Activated naive CD8-positive, alpha-beta T cell treated with anti-CD3 and anti-CD28 coated beads, Interleukin-2, amount 10 ng/mL, durations not matched to agents 7 days and 5 days (primary cell): ENCODE measurements at regions not wholly inside any gene's neighbourhood (a gene's known extent, or its start where the extent isn't known, plus 50 kb on each side); places are given as distances from the start of the nearest gene placed in this dataset.
"Not testable (repeated sequence)": the region's sequence is repeated elsewhere in the genome, so short reads cannot be mapped to it uniquely, and the experiment has no call there.

Experiments
- ATAC-seq: fragments of 150-1000 bp; cut with Tn5 transposase; one replicate; pipeline ENCODE4 v1.10.0; 2021; ENCODE audit warnings: low read depth, moderate library complexity
- POLR2A ChIA-PET: fragments of 350-600 bp; sonication (Branson Sonifier 250); formaldehyde crosslinking; loops from one replicate; lab custom pipeline; 2021; ENCODE audit warnings: antibody characterized with exemption; lab: Charles Lee
- DNase-seq: peaks from one replicate; pipeline ENCODE4 v3.0.0; 2021
- H3K27ac Mint-ChIP-seq: one replicate; pipeline ENCODE4 v1.8.0; 2022; ENCODE audit warnings: mild to moderate bottlenecking, mixed read lengths
- H3K27me3 Mint-ChIP-seq: one replicate; pipeline ENCODE4 v1.8.0; 2022; ENCODE audit warnings: mild to moderate bottlenecking, moderate library complexity, mixed read lengths
- H3K36me3 Mint-ChIP-seq: one replicate; pipeline ENCODE4 v1.8.0; 2021; ENCODE audit warnings: mild to moderate bottlenecking, mixed read lengths
- H3K4me1 Mint-ChIP-seq: one replicate; pipeline ENCODE4 v1.8.0; 2021; ENCODE audit warnings: mixed read lengths
- H3K4me3 Mint-ChIP-seq: one replicate; pipeline ENCODE4 v1.8.0; 2022; ENCODE audit warnings: mild to moderate bottlenecking, moderate library complexity, mixed read lengths
- H3K9me3 Mint-ChIP-seq: one replicate; pipeline ENCODE4 v1.8.0; 2021; ENCODE audit warnings: mixed read lengths

DNA sequence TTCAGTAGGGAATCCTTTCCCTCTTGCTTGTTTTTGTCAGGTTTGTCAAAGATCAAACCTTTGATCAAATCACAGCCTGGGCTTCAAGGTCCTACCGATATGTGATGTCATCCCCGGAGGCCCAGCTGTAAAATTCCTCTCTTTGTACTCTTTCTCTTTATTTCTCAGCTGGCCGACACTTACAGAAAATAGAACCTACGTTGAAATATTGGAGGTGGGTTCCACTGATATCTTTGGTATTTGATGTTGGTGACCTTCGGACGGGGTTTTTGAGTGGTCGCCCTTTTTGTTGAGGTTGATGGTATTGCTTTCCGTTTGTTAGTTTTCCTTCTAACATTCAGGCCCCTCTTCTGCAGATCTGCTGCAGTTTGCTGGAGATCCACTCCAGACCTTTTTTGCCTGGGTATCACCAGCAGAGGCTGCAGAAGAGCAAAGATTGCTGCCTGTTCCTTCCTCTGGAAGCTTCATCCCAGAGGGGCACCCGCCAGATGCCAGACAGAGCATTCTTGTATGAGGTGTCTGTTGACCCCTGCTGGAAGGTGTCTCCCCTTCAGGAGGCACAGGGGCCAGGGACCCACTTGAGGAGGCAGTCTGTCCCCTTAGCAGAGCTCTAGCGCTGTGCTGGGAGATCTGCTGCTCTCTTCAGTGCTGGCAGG is 316.3 kb downstream of the MAN2A1 start:
- H3K27ac Mint-ChIP-seq, H3K4me3 Mint-ChIP-seq, H3K9me3 Mint-ChIP-seq, DNase-seq, H3K27me3 Mint-ChIP-seq, POLR2A ChIA-PET, H3K4me1 Mint-ChIP-seq, ATAC-seq, H3K36me3 Mint-ChIP-seq: not testable (repeated sequence)

DNA sequence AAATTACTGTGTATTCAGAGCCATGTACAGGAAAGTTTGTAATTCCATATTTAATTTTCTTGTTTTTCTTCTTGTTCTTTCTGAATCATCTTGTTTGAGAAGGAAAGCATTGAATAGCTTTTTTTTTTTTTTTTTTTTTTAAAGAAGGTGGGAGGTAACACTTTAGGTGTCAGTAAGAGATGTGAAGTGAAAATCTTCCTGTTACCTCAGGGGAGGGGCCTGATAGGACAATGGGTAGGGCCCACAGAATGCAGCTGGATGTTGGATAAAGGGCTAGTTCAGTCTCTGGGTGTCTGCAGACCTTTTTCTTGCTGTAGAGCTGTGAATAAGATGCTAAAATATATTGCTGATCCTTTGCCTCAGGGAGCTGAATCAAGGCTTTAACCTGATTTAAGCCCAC is 317.4 kb downstream of the MAN2A1 start:
- Mint-ChIP-seq H3K36me3 (no peaks in the 10 kb centered on the region), H3K4me3 (no peak overlapping the region), H3K27ac (no peak overlapping the region), H3K27me3 (no peaks in the 10 kb centered on the region), H3K4me1 (no peaks in the 10 kb centered on the region), H3K9me3 (peaks cover under 1% of the 10 kb centered on the region)
- no peak for DNase-seq
- ATAC-seq, result no peak
- POLR2A ChIA-PET, result no interaction called here

DNA sequence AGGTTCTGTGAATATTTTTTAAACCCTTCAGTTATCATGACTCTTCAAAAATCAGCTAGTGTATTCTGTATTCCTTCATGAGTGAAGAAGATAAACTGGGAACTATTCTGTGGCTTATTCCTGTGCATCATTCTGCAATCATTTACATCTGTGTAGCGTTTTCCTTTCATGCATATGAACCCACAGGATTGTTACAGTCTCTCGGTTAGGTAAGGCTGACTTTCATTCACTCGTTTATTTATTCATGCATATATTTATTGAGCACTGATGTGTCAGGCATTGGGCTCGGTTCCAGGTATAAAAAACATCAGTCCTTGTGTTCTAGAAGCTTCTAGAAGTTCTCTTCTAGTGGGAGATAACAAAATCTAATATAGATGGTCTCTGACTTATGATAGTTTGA is 318.4 kb downstream of the MAN2A1 start:
- no peaks in the 10 kb centered on the region for H3K4me1 Mint-ChIP-seq
- no peaks in the 10 kb centered on the region for H3K36me3 Mint-ChIP-seq
- POLR2A ChIA-PET, result no interaction called here
- ATAC-seq, result no peak
- H3K27me3 Mint-ChIP-seq, result no peaks in the 10 kb centered on the region
- no peak for DNase-seq
- no peak overlapping the region for H3K4me3 Mint-ChIP-seq
- no peak overlapping the region for H3K27ac Mint-ChIP-seq
- peaks cover 5% of the 10 kb centered on the region for H3K9me3 Mint-ChIP-seq

DNA sequence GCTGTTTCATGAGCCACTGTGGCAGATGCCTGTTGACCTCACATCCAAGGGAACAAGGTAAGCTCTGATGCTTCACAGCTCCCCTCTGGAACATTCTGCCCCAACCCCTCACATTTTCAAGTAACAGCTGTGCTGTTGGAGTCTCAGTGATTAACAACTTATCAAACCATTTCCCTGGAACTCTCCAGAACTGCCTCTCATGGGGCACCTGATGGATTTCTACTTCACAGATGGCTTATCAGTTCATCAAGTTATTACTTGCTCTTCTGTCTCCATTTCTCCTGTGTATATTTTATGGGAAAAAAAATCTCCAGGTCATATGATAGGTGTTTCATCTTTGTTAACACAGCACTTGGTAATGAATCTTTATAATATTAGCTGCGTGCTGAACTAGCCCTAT is 322.4 kb downstream of the MAN2A1 start:
- H3K36me3 Mint-ChIP-seq, result no peaks in the 10 kb centered on the region
- no peak overlapping the region for H3K4me3 Mint-ChIP-seq
- H3K27me3 Mint-ChIP-seq, result no peaks in the 10 kb centered on the region
- no peak for DNase-seq
- peaks cover 6% of the 10 kb centered on the region for H3K9me3 Mint-ChIP-seq
- H3K27ac Mint-ChIP-seq, result no peak overlapping the region
- H3K4me1 Mint-ChIP-seq, result no peaks in the 10 kb centered on the region
- POLR2A ChIA-PET, result no interaction called here
- no peak for ATAC-seq

DNA sequence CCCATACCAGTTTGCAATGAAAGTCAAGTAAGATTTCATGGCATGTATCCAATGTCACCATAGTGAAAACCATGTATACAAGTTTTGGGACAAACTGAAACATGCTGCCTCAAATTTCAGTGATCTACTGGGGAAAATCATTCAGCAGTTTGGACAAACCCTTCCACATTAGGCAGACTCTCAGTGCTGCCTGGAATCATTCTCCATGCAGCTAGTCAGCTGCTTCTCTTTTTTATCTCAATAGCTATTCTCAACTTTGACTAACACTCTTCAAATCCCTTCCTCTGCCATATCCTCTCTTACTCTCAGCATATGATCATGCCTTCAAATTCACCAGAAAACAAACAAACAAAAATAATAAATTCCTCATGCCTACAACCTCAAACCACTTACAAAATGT is 323.3 kb downstream of the MAN2A1 start:
- Mint-ChIP-seq H3K4me3 (no peak overlapping the region), H3K4me1 (no peaks in the 10 kb centered on the region), H3K36me3 (no peaks in the 10 kb centered on the region), H3K27ac (no peak overlapping the region), H3K9me3 (peaks cover 6% of the 10 kb centered on the region), H3K27me3 (no peaks in the 10 kb centered on the region)
- no peak for DNase-seq
- POLR2A ChIA-PET, result no interaction called here
- no peak for ATAC-seq

DNA sequence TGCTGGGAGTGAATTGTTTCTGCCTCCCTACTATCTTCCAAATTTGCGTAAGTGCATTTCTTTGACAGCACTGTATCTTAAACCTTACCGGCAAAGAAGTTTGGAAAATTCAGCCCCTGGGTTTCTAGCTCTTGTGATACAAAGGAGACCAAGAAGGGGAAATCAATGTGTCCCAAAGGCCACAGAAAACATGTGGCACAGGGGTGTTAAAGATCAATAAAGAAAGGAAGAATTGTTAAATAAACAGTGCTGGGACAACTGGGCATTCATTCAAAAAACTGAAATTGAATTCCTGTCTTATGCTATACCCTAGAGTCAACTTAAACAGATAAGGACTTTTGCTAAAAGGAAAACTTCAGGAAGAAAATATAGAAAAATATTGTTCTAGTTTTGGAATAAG is 328.1 kb downstream of the MAN2A1 start:
- DNase-seq, result no peak
- no peak for ATAC-seq
- H3K27me3 Mint-ChIP-seq, result no peaks in the 10 kb centered on the region
- H3K36me3 Mint-ChIP-seq, result no peaks in the 10 kb centered on the region
- no peaks in the 10 kb centered on the region for H3K4me1 Mint-ChIP-seq
- no peak overlapping the region for H3K4me3 Mint-ChIP-seq
- peaks cover 3% of the 10 kb centered on the region for H3K9me3 Mint-ChIP-seq
- POLR2A ChIA-PET, result no interaction called here
- H3K27ac Mint-ChIP-seq, result no peak overlapping the region

DNA sequence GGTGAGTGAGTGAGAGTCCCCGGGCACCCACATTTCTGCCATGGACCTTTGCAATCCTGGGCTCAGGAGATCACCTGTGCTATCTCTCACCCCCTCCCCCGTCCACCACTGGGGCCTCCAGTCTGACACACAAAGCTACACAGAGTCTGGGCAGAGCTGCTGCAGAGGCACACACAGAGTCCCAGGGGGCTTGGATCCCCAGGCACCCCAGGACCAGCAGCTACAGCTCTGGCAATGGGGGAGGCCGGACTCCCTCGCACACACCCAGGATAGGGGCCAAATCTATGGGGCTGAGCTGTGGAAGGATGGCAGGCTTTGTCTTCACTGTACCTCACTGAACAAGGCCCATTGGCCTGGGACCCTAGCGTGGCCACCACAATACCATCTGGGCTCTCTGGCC is 328.8 kb downstream of the MAN2A1 start:
- DNase-seq (no peak), ATAC-seq (no peak)
- Mint-ChIP-seq H3K27me3 (no peaks in the 10 kb centered on the region), H3K36me3 (no peaks in the 10 kb centered on the region), H3K9me3 (peaks cover 3% of the 10 kb centered on the region), H3K27ac (no peak overlapping the region), H3K4me1 (no peaks in the 10 kb centered on the region), H3K4me3 (no peak overlapping the region)
- POLR2A ChIA-PET, result no interaction called here

DNA sequence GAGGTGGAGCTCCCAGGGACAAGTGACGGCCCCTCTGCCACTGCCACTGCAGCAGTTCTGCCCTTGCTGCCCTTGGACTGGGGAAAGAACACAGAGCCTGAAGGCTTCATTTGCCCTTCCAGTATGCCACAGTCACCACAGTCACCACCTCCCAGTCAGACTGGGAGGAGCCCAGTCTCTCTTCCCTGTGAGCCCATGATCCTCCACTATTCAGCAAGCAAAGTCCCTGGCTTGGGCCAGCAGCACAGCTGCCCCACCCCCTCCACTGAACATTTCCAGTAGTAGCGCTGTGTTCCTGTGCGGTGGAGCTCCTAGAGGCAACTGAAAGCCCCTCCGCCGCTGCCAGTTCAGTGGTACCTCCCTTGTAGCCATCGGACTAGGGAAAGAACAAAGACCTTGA is 329.4 kb downstream of the MAN2A1 start:
- POLR2A ChIA-PET, result no interaction called here
- no peaks in the 10 kb centered on the region for H3K36me3 Mint-ChIP-seq

DNA sequence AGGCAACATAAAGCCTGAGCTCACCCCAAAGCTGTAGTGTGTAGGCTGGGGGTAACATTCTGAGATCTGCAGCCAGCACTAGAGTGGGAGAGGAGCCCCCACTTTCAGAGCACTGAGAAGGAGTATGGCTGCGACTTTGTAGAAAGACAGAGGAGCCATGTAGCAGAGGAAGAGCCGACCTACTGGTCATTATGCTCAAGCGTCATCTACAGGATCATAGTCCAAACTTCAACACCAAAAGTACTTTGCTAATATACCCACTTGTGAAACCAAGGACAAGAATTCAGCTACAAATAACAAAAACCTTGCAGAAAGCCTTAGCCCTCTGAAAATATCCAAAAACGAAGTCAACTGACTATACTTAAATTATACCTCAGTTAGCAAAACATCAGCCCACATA is 330.1 kb downstream of the MAN2A1 start:
- Mint-ChIP-seq H3K4me3 (no peak overlapping the region), H3K9me3 (peaks cover 4% of the 10 kb centered on the region), H3K4me1 (no peaks in the 10 kb centered on the region), H3K27ac (no peak overlapping the region), H3K36me3 (no peaks in the 10 kb centered on the region), H3K27me3 (no peaks in the 10 kb centered on the region)
- POLR2A ChIA-PET, result no interaction called here
- no peak for DNase-seq
- no peak for ATAC-seq

More for the DNA sequence above, 329.4 kb downstream of the MAN2A1 start:
- no peaks in the 10 kb centered on the region for H3K4me1 Mint-ChIP-seq
- H3K4me3 Mint-ChIP-seq, result no peak overlapping the region
- ATAC-seq (no peak), DNase-seq (no peak)
- peaks cover 3% of the 10 kb centered on the region for H3K9me3 Mint-ChIP-seq
- H3K27me3 Mint-ChIP-seq, result no peaks in the 10 kb centered on the region
- no peak overlapping the region for H3K27ac Mint-ChIP-seq

DNA sequence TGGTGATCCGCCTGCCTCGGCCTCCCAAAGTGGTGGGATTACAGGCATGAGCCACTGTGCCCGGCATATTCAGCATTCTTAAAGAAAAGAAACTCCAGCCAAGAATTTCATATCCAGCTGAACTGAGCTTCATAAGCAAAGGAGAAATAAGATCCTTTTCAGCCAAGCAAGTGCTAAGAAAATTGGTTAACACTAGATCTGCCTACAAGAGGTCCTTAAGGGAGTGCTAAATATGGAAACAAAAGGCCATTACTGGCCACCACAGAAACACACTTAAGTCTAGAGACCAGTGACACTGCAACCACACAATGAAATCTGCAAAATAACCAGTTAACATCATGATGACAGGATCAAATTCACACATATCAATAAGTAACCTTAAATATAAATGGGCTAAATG is 331.5 kb downstream of the MAN2A1 start:
- peaks cover 6% of the 10 kb centered on the region for H3K9me3 Mint-ChIP-seq
- ATAC-seq (no peak), DNase-seq (no peak)
- no peaks in the 10 kb centered on the region for H3K36me3 Mint-ChIP-seq
- no peak overlapping the region for H3K4me3 Mint-ChIP-seq
- POLR2A ChIA-PET, result no interaction called here
- no peak overlapping the region for H3K27ac Mint-ChIP-seq
- no peaks in the 10 kb centered on the region for H3K27me3 Mint-ChIP-seq
- no peaks in the 10 kb centered on the region for H3K4me1 Mint-ChIP-seq

DNA sequence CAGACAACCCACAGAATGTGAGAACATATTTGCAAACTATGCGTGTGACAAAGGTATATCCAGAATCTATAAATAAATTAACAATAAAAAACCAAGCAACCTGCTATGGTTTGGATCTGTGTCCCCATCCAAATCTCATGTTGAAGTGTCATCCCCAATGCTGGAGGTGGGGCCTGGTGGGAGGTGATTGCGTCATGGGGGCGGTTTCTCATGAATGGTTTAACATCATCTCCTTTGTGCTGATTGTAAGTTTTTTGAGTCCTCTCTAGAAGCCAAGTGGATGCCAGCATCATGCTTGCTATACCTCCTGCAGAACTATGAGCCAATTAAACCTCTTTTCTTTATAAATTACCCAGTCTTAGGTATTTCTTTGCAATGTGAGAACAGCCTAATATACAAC is 335.4 kb downstream of the MAN2A1 start:
- Mint-ChIP-seq H3K4me1 (peaks cover 3% of the 10 kb centered on the region), H3K27me3 (no peaks in the 10 kb centered on the region), H3K27ac (no peak overlapping the region)

DNA sequence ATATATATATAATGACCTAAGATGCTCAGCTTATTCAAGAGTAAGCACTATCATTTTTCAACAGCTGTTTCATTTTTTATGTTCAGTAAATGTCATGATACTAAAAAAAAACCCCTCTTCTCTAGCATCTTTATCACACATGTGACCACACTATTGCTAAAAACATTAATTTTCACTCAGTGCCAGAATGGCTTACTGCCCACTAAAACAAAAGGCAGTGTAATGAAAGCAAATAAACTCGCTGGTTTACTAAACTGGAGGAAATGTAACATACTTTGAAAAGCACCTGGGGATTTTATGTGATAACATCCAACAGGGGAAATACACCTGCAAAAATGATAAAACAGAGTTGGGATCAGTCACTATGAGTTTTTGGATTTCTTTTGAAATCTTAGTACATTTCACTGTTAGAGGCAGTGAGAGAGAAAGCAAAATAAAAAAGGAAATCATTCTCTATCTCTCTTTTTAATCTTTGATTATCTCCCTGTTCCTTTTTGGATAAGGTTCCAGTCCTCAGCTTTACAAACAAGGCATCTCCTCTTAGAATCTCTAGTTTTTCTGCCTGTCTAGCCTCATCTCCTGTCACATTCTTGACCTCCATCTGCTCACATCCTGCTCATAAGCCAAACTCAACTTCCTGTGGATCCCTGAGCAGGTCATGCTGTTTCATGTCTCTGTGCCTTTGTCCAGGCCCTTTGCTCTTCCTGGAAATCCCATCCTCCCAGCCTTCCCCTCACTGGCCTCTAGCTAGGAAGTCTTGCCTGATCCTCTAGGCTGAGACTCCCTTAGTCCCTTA is 338.0 kb downstream of the MAN2A1 start:
- H3K27ac Mint-ChIP-seq, result no peak overlapping the region
- no peak for ATAC-seq

More for the DNA sequence above, 335.4 kb downstream of the MAN2A1 start:
- no peak for ATAC-seq
- H3K4me3 Mint-ChIP-seq, result no peak overlapping the region
- POLR2A ChIA-PET, result no interaction called here
- DNase-seq, result no peak
- H3K36me3 Mint-ChIP-seq, result no peaks in the 10 kb centered on the region
- H3K9me3 Mint-ChIP-seq, result peaks cover 8% of the 10 kb centered on the region

DNA sequence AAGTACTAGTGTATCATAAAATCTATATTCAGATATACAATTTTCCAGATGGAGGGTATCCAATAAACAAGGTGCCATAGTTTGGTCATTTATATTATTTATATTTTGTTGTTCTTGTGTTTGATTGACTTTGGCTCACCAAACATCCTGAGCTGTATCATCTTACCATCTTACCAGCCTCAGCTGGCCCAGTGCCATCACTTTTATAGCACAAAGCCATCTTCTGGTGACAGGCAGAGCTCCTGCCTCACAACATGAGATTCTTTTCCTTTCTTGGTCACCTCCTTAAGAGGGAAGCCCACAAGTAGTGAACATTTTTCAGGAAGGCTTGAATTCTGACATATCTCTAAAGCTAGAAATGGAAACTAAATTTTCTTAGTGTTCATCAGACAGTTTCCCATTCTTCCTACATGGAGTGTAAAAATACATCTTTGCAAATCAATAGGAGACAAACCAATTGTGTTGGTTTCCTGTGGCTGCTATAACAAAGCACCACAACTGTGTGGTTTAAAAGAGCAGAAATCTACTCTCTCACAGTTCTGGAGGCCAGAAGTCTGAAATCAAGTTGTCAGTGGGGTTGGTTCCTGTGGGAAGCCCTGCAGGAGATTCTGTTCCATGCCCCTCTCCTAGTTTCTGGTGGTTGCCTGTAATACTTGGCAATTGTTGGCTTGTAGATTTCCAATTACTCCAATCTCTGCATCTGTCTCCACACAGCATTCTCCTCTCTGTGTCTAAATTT is 341.8 kb downstream of the MAN2A1 start:
- peaks cover 3% of the 10 kb centered on the region for H3K9me3 Mint-ChIP-seq
- no peak for ATAC-seq
- POLR2A ChIA-PET, result no interaction called here
- H3K36me3 Mint-ChIP-seq, result no peaks in the 10 kb centered on the region
- H3K4me3 Mint-ChIP-seq, result no peak overlapping the region
- DNase-seq, result no peak
- H3K27ac Mint-ChIP-seq, result no peak overlapping the region
- peaks cover 3% of the 10 kb centered on the region for H3K4me1 Mint-ChIP-seq
- H3K27me3 Mint-ChIP-seq, result peaks cover 2% of the 10 kb centered on the region

More for the DNA sequence above, 338.0 kb downstream of the MAN2A1 start:
- H3K4me3 Mint-ChIP-seq, result no peak overlapping the region
- no peaks in the 10 kb centered on the region for H3K36me3 Mint-ChIP-seq
- H3K27me3 Mint-ChIP-seq, result peaks cover 2% of the 10 kb centered on the region
- peaks cover 7% of the 10 kb centered on the region for H3K9me3 Mint-ChIP-seq
- POLR2A ChIA-PET, result no interaction called here
- DNase-seq, result no peak
- peaks cover 3% of the 10 kb centered on the region for H3K4me1 Mint-ChIP-seq

DNA sequence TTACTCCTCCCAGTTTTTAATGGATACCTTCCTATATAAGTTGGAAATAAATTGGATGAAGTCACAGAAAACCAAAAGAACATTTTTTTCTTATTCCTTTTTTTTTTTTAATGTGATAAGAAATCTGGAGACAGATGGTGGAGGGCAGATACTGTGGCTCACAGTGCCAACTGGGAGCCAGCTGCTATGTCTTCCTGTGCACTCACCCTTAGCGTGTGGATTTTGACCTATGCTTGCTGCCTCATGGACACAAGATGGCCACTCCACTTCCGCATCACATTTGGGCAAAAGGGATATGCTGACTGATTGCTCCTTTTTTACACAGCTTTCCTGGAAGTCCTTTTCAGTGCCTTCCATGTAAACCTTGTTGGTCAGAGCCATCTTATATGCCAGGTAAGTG is 342.6 kb downstream of the MAN2A1 start:
- Mint-ChIP-seq H3K36me3 (no peaks in the 10 kb centered on the region), H3K27me3 (peaks cover 2% of the 10 kb centered on the region), H3K4me1 (peaks cover 3% of the 10 kb centered on the region), H3K9me3 (no peaks in the 10 kb centered on the region), H3K4me3 (no peak overlapping the region), H3K27ac (no peak overlapping the region)
- no peak for DNase-seq
- POLR2A ChIA-PET, result no interaction called here
- ATAC-seq, result no peak
